OCI-LY1 (cell line): ENCODE measurements at regions not wholly inside any gene's neighbourhood (a gene's known extent, or its start where the extent isn't known, plus 50 kb on each side); places are given as distances from the start of the nearest gene placed in this dataset.

Experiments used
- CTCF ChIP-seq: fragments of 200-600 bp; sonication (generic), shearing (Covaris generic); IDR thresholded peaks from 2 replicates; pipeline ENCODE4 v1.5.1; 2017; ENCODE audit warnings: mild to moderate bottlenecking, antibody characterized with exemption, low read length, moderate library complexity, mixed read lengths
- EZH2 ChIP-seq: fragments of 200-600 bp; sonication (generic), shearing (Covaris generic); IDR thresholded peaks from 2 replicates; pipeline ENCODE4 v1.8.0; 2017; ENCODE audit warnings: borderline replicate concordance, mixed run types, mild to moderate bottlenecking, antibody characterized with exemption, low read length, moderate library complexity, mixed read lengths

GRCh38 chrX:109187473-109188168 is 294.3 kb downstream of the GUCY2F start:
- TF ChIP-seq CTCF (no peak), EZH2 (no peak)
